NT2/D1 (cell line): ENCODE measurements at regions not wholly inside any gene's neighbourhood (a gene's known extent, or its start where the extent isn't known, plus 50 kb on each side); places are given as distances from the start of the nearest gene placed in this dataset.

Source experiments
- SUZ12 ChIP-seq: IDR thresholded peaks from 2 replicates; pipeline ENCODE4 v1.6.1; 2011; ENCODE audit not compliant: insufficient read length, insufficient read depth; ENCODE audit errors: extremely low read depth
- YY1 ChIP-seq: IDR thresholded peaks from 2 replicates; pipeline ENCODE4 v1.6.1; 2011; ENCODE audit not compliant: insufficient read length, insufficient read depth
- ZNF274 ChIP-seq: IDR thresholded peaks from 2 replicates; pipeline ENCODE4 v1.6.1; 2011; ENCODE audit warnings: mild to moderate bottlenecking, low read depth, low read length

DNA sequence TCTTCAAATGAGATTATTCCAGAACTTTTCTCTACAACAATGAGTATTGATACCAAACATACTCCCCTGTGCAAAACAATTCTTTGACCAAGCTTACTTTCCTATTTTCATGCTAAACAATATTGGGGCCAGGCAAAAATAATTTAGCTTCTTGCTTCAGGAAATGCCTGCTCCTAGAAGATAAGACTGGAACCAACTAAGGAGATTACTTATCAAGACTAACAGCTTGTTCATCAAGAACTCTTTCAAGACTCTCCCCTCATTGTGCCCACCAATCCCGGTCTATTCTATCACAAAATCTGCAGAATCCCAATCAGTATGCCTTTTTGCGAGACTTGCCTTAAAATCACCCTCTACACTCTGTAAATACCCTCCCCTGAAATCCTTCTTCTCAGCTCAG lies 536.6 kb downstream of the RWDD3 start:
- TF ChIP-seq ZNF274, result no peak
- TF ChIP-seq YY1, result no peak
- no peak for TF ChIP-seq SUZ12
